HCT116 (cell line): ENCODE measurements at regions not wholly inside any gene's neighbourhood (a gene's known extent, or its start where the extent isn't known, plus 50 kb on each side); places are given as distances from the start of the nearest gene placed in this dataset.

Experiments
- ELF1 ChIP-seq: IDR thresholded peaks from 2 replicates; pipeline ENCODE4 v1.6.1; 2012; ENCODE audit warnings: low read depth, borderline replicate concordance
- POLR2A ChIP-seq: IDR thresholded peaks from 2 replicates; pipeline ENCODE4 v1.7.0; 2011; ENCODE audit warnings: borderline replicate concordance; ENCODE audit not compliant: insufficient read depth, insufficient read length; ENCODE audit errors: extremely low read depth

DNA sequence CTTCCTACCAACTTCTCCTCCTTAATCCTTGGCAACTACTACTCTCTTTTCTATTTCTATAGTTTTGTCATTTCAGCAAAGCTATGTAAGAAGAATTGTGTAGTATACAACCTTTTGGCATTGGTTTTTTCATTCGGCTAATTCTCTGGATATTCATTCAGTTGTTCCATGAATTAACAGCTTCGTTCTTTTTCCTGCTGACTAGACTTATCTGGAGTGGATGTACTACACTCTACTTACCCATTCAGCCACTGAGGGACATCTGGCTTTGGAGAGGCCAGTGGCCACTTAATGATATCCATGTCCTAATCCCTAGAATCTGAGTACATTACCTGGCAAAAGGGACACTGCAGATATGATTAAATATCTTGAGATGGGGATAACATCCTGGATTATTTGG lies 623.9 kb downstream of the DOK5 start:
- no peak for TF ChIP-seq POLR2A
- no peak for TF ChIP-seq ELF1
